ENCODE measurements at regions not wholly inside any gene's neighbourhood (a gene's known extent, or its start where the extent isn't known, plus 50 kb on each side); places are given as distances from the start of the nearest gene placed in this dataset.
"Not testable (repeated sequence)": the region's sequence is repeated elsewhere in the genome, so short reads cannot be mapped to it uniquely, and the experiment has no call there.

DNA sequence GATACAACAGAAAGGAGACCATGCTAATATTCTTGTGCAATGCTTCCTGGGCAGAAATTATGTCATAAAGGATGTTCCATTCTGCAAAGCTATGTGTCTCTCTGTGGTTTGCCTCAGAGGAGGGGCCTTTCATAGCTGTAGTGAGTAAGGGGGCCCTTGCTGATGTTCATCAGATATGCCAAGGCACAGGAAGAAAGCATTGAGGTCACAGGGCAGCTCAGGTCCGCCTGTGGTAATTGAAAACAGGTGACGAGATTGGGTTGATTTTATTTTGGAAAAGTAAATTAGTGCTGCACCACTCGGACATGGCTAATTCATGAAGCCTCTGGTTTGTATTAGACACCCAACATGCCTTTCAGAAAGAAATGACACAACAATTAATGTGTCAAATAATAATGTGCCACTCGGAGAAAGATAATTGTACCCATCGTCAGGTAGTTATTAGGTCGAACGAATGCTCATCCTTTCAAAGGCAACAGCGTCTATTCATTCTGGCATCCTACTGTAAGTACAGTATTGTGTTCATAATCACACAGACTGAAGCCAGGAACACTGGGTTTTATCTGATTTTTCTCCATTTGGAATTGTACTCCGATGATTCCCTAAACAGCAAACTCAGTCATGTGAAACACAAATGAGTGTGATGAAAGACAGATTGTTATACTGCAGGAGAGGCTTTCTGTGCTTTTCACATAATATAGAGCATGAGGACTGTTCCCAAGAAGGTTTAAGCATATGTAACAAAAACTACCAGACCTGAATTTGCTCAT lies 421.6 kb upstream of the KLF12 start:
- peak; percentile 59 for DNase-seq

DNA sequence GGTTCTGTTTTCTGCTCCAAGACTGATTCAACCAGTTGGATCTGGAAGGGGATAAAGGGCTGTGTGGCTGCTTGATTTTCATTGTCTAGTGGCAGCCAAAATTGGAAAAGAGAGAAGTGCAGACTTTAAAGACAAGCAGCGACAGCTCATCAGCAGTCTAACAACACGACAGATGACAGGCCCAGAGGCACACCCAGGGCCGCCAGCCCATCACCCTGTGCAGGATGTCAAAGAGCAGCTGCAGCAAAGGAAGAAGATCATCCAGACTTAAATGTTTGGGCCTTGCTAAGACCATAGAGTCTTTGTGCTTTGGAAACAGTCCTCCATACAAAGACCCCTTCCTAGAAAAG lies 421.0 kb upstream of the KLF12 start:
- DNase-seq, result peak; percentile 60

DNA sequence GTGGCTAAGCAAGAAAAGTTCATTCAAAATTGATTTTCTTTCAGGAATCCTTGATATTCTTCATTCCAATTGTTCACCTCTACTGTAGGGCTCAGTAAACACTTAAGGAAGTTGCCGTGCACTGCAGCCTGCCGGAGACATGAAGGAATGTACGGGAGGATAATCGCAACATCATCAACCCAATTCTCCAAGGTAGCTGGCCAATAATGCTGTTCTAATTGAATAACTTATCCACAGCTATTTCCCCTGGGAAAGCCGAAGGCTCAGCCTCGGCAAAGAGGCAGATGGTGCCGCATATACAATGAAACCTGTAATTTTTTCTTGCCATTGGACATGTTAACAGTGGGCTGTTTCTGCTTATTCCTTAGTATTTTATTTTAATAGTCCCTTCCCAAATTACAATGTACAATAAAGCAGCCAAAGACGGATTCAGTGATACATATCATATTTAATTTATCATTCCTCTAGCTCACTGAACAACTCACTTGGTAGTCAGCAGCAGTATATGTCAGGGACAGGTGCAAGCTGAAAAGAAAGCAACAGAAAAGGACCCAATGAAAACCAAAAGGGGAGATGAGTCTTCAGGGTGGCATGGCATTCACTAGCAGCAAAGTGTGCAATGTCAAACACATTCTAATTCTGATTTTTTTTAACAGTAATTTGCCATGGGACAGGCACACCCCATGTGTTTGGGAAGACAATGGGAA lies 420.5 kb upstream of the KLF12 start:
- DNase-seq, result peak; percentile 83

DNA sequence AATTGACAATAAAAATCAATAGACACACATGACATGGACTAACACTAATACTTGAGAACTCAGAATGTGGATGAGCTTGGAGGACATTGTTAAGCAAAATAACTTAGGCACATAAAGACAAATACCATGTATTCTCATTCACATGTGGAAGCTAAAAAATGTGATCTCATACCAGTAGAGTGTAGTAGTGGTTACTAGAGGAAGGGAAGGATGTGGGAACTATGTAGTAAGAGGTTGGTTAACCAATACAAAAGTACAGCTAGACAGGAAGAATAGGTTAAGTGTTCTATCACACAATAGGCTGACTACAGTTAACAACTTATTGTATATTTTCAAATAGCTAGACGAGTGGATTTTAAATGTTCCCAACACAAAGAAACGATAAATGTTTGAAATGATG lies 415.8 kb upstream of the KLF12 start:
- DNase-seq, result no peak

DNA sequence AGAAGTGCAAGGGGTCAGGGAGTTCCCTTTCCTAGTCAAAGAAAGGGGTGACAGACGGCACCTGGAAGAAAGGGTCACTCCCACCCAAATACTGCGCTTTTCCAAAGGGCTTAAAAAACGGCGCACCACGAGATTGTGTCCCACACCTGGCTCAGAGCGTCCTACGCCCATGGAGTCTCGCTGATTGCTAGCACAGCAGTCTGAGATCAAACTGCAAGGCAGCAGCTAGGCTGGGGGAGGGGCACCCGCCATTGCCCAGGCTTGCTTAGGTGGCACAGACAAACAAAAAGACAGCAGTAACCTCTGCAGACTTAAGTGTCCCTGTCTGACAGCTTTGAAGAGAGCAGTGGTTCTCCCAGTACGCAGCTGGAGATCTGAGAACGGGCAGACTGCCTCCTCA lies 402.4 kb upstream of the KLF12 start:
- DNase-seq, result not testable (repeated sequence)

DNA sequence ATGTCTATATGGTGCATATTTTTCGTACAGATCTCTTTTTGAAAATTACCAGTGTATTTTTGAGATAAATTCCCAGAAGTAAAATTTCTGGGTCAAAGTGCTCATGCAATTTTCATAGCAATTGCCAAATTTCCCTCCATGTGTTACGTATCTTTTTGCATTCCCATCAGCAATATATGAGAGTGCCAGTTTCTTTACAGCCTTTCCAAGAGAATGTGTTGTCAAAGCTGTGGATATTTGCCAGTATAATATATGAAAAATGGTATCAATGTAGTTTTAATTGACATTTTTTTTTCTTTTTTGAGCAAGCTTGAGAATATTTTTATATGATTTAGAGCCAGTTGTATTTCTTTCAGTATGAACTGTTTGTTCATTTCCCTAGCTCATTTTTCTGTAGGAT lies 399.0 kb upstream of the KLF12 start:
- no peak for DNase-seq

DNA sequence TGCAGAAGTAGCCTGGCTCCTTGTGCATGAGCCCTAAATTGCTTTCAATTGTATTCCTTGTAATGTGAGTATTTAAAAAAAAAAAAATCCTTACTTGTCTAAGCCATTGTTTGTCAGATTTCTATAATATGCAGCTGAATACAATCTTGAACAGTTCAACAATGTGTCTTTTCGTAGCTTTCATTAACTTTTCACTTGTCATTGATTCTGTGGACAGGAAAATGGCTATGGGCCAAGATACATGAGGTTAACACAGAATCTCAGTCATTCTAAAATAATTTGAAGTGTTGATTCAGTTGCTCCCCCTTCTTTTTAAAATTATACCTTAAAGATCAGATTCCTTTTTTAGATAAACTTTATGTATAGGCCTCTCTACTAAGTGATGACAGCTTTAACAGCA lies 395.8 kb upstream of the KLF12 start:
- no peak for DNase-seq

DNA sequence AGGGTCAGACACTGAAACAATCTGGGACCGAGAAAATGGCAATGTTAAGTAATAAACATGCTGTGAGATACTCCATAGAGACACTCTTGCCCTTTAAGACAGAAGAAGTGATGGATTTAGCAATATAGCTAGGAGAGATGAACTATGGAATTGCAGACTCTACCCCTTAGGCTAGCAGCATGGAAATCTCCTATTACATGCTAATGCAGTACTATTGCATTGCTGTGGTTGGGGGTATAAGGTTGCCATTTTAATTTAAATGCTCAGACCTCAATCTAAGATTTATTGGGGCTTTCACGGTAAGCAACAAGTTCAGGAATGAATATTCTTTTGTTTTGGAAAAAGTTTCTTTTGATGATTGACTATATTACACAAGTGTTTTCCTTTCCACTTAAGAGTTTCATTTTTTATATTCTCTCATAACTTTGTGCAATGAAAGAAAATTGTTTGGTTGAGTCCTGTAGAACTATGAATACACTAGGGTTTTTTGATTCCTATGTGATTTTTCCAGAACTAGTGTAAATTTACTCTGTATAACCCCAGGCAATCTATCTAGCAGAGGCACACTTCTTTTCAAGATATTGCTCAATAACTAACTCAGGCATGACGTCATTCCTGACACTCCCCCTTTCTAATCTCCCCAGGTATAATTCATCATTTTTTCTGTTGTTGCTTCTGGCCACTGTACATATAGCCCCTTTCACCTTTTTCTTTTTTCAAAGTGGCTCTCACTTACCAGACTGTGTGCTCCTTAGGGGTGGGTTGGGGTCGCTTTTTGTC lies 394.7 kb upstream of the KLF12 start:
- DNase-seq, result no peak

DNA sequence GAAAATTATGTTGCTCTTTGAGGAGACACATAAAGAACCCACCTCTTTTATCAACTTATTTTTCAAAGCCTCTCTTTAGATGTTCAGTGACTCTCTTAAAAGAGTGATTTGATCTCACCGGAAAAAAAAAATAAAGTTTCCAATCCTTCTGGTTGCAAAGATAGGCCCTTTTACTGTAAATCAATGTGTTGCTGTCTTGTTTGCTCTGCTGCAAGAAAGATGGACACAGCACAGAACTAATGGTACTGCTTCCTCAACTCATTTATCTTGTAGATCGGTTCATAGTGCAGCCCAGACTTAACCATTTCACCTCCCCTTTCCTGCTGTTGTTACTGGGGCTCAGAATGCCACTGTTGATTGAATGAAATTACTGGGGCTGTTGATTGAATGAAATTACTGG lies 388.9 kb upstream of the KLF12 start:
- DNase-seq, result no peak

DNA sequence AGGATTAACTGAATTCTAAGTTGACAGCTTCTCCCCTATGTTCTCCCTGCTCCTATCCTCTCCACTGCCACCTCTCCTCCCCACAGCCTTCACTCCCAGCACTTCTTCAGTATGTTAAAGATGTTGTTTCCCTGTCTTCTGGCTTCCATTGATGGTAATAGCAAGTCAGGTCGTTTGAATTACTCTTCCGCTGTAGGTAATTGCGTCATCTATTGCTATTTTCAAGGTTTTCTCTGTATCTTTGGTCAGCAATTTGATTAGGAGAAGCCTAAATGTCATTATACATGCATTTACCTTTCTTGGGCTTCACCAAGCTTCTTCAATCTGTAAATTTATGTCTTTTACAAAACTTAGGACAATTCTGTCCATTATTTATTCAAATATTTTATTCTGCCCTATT lies 377.3 kb upstream of the KLF12 start:
- no peak for DNase-seq

DNA sequence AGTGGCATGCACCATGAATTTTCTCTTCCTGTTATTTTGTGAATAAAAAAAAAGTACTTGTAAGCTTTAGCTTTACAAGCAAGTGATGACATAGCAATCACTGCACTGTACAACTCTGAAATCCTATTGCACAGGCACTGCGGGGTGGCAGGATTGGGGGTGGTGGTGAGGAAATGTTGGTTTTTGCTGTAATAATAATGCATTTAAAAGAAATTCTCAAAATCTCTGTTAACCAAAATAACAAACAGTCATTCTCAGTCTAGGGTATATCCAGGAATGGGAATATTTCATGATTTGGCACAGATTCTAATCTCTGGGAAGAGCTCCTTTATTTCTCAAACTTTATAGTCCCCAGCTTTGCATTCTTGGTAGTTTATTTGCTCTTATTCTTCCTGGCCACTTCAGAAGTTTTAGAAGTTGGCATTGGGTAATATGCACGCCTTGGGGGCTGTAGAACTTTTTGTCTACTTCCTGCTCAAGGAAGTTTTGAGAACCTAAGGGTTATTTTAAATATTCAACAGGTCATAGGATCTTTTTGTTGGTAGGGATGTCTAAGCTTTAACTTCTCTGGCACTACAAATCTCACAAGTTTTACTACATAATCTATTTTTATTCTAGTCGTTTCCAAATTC lies 353.0 kb upstream of the KLF12 start:
- DNase-seq, result no peak

DNA sequence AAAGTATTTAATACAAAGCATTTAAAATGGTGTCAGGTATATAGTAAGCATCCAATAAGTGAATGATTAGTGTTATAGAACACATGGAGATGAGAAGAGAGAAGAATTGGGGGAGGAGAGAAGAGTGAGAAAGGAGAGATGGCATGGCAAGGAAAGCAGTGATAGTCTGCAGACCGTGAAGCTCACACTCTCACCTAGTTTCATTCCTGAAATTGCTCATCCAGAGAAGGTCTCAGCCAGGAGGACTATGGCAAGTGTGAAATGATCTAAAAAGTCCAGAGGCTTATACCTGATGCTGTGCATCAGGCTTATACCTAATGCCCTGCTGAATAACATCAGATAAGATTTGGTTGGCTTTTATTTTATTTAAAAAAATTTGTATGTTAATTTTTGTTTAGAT lies 351.6 kb upstream of the KLF12 start:
- no peak for DNase-seq

DNA sequence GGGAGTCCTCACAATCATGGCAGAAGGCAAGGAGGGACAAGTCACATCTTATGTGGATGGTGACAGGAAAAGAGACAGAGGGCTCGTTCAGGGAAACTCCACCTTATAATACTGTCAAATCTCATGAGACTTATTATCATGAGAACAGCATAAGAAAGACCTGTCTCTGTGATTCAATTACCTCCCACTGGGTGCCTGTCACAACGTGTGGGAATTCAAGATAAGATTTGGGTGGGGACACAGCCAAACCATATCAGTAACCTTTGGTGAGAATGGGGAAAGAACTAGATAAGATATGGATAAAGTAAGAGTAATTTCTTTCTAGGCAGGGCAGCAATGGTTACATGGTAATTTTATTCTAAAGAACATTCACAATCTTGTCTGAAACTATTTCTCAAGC lies 344.9 kb upstream of the KLF12 start:
- DNase-seq, result no peak

DNA sequence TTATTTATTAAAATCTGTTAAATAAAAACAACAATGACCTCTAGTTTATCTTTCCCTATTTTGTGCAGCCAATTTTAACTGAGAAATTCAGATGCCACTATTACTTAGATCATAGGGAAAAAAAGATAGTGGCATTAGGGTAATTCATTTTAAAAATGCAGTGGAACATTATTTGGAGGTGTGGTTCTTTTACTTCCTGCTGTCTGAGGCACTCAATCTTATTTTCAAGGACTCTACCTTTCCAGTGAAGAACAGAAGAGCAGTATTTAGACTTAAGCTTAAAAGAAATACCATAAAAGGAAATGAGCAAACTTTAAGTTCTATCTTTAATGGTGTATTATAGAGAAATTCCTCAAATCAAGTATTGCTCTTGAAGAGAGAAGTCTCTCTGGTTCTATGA lies 342.6 kb upstream of the KLF12 start:
- no peak for DNase-seq

DNA sequence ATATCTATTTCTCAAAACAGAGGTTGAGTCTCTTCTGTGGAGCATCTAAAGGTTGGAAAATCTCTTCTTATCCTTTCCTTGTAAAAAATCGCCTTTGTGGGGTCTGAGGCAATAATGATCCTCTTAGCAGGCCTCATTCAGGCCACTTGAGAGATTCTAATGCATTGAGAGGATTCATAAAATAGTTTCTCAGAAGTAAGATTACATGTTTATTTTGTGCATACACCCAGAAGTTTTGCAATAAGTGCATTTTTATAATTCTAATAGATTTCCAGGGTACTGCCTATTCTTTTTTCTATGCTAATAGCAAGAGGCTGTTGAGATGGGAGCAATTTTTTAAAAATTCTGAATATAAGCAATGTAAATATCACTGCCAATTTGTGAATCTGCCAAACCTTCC lies 342.2 kb upstream of the KLF12 start:
- DNase-seq, result no peak

DNA sequence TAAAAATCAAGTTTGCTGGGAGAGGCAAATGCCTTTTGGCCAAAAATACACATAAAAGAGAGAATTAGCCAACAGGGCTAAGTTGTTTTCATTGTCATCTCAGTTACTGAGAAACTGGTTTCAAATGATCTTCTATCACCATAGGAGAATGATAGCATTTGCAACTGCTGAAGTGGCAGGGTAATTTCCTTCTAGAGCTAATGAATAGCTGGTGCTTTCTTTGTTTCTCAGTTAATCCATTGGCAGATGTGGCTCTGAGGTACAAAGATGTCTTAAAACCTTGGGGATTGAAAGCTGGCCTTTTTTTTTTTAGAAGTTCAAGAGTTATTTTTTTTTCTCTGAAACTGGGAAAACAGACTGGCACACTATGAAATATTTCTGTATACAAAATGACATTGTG lies 332.7 kb upstream of the KLF12 start:
- DNase-seq, result no peak

DNA sequence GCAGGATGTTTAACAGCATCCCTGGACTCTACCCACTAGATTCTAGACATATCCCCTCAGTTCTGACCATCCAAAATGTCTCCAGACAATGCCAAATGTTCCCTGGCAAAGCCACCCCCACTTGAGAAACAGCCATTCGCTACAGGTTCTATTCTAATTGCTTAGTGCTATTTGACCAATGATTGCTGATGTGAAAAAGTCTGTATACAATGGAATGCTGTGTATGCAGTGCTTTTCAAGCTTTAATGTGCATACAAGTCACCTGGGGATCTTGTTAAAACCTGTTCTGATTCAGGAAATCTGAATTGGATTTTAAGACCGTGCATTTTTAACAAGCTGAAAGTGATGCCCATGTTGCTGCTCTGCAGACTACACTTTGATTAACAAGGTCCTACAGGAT lies 331.8 kb upstream of the KLF12 start:
- no peak for DNase-seq

DNA sequence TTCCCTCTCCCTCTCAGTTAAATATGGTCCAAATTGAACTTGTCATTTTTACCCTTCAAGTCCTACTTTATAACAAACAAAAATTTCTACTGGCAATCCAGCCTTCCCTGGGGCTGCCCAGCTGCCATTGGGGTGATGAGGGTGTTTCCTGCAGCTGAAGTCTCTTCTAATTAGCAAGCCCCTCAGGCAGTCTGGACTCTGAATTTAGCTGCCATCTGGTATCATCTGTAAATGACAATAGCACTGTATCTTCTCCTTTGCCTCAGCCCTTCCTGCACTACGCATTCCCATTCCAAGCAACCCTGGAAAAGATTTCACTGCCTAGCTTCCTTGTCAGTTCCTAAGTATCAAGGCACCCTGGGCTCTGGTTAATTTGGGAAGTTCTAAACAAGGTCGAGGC lies 331.1 kb upstream of the KLF12 start:
- DNase-seq, result peak; percentile 89

DNA sequence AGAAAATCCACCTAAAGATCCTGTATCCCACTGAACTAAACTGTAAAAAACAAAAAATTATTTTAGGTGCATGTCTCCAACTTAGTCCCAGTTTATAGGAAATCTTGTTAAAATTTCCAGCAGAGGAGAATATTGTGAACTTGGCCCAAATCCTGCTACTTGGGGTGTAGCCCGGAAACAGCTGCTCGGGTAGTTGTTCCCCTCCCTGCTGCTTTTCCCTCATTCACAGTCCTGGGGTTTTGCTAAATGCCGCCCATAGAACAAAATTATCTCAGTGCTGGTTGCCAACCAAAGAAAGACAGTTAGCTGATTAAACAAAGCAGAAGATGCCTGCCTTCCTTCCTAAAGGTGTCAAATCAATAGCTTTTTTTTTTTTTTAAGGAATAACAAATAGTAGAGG lies 330.5 kb upstream of the KLF12 start:
- DNase-seq, result peak; percentile 81

DNA sequence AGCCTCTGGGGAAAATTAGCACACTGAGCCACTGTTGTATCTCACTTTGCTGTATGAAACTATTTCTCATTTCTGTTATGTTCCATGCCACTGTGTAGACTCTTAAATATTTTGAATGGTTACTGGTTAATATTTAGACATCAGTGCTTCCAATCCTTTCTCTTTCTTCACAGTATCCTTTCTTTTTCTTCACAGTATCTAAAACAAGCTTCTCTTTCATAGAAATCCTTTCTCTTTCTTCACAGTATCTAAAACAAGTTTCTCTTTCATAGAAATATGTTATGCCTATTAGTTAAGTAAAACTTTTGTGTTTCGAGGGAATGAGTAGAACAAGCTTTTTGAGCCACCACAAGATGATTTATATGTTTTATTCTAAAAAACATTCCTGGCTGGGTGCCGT lies 326.8 kb upstream of the KLF12 start:
- no peak for DNase-seq

DNA sequence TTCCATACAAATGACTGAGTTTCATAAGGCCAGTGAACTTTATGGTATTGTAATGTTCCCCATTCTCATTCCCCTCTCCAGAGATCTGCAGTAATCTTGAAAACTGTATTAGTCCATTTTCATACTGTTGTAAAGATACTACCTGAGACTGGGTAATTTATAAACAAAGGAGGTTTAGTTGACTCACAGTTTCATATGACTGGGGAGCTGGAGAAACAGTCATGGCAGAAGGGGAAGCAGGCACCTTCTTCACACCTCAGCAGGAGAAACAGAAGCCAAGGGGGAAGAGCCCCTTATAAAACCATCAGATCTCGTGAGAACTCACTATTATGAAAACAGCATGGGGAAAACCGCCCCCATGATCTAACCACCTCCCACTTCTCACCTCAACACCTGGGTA lies 318.7 kb upstream of the KLF12 start:
- DNase-seq, result no peak

DNA sequence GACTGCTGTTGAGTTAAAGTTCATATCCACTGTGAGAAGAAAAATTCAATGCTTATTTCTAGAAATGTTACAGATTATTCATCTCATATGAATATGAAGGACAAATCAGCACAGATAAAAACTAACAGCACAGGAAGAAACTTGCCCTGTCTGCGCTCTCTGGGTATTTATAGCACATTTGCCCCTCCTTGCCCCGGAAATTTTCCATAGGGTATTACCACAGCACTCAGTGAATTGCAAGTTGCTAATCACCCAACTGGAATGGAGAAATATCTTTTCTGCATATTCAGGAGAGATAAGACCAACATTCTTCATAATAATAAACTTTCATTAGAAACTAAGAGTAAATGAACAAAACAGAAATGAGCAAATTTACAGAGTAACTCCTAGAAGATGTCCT lies 318.0 kb upstream of the KLF12 start:
- DNase-seq, result no peak

DNA sequence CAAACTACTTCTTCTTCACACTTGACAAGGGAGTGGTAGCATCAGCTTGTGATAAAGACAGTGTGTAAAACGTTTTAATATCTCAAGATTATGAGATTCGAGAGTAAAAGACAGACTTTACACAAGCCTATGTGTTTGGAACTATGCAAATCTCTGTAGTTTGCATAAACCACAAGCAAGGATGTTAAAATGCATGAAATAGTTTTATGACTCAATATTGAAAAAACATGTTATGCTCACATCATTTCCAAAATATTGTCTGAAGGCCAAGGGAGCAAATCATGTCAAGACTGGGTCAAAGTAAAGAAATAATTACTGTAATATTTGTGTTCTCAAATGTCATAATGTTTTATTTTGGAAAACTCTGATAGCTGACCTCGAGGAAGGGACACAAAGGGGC lies 316.8 kb upstream of the KLF12 start:
- DNase-seq, result no peak

DNA sequence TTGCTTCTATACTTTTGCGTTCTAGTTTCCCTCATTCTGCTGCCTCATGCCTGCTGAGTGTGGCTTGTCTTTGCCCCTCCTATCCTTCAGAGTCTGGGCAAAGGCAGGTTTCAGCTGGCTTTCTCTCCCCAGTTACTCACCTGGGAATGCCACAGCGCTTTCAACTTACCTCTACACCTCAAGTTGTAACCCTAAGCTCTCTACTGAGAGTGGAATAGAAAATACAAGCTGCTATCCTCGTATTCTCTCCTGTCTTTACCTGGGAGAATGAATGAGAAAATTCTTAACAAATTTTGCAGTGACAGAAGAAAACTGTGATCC lies 316.3 kb upstream of the KLF12 start:
- DNase-seq, result no peak

Data from NCI-H1694 (cell line).